ENCODE measurements at regions not wholly inside any gene's neighbourhood (a gene's known extent, or its start where the extent isn't known, plus 50 kb on each side); places are given as distances from the start of the nearest gene placed in this dataset.

DNA sequence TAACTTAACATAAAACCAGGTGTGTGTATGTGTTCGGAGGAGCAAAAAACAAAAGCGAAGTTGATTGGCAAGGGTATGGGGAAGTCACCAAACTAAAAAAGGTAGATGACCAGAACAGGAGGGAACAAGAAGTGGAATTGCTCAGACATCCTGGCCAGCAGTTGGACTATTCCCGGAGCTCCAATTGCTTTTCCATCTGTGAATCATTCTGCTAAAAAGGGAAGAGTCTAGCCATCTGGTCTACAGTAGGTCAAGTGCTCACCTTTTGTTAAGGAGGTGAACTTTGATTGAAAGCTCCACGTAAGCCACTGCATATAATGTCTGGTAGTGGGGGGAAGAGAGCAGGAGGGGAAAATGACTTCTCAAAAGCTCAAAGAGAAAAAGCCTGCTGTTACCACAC, 50.0 kb upstream of the BET1 start:
- peak; percentile 5 for DNase-seq (ENCODE audit: low read depth)

DNA sequence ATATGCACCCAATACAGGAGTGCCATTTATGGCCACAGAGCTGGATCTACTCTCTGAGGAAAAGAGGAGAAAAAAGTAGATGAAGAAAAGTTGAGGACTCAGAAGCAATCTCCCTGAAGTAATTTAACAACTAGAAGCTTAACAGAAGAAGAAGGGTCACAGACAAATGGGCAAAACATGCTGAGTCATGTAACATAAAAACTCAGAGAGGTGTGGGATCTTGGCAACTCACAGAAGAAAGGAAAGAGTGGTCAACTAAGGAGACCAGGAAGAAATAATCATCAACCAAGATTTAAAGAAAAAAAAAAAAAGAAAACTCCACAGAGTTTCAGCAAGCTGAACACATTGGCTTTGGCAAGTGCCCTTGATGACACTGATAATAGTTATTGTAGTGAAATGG, 51.8 kb upstream of the BET1 start:
- DNase-seq (ENCODE audit: low read depth) = no peak

DNA sequence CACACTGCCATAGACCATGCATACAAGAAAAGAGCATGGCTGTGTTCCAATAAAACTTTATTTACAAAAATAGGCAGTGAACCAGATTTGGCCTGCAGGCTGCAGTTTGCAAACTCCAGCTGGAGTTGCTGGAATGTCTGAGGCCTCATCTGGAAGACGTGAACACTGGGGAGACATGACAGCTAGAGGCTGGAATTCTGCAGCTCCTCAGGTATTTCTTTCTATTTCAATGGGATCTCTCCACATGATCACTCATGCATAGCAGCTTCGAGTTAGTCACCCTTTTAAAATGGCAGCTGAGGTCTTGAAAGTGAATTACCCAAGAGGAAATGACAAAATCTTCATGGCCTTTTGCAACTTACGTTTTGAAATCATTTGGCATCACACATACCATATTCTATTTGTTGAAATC, 52.6 kb upstream of the BET1 start:
- DNase-seq (ENCODE audit: low read depth) = no peak

DNA sequence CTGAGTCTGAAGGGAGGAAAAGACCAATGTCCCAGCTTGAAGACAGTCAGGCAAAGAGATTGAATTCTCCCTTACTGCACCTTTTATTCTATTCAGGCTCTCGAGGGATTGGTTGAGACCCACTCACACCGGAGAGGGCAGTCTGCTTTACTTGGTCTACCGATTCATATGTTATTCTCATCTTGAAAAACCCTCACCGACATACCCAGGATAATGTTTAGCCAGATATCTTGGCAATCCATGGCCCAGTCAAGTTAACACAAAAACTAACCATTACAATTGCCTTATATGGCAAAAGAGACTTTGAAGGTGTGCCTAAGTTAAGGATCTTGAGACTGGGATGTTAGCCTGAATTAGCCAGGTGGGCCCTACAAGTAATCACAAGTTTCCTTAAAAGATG, 53.8 kb upstream of the BET1 start:
- DNase-seq (ENCODE audit: low read depth) = no peak

DNA sequence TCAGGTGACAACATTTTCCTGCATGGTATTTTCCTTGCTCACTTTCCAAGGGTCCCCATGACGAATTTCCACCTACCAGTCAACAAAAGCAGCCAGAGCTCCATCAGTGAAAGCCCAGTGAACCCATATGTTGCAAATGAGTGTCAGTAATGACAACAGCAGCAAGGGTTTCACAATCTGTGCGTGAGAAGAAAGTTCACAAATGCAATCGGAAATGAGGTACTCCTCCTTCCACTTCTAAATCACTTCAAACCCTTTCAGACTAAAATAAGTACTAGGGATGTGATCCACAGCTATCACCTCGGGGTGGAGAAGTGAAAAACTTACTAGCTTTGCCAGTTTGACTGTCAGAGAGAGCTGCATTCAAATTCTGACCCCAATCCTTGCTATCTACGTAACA, 55.6 kb upstream of the BET1 start:
- no peak for DNase-seq (ENCODE audit: low read depth)

DNA sequence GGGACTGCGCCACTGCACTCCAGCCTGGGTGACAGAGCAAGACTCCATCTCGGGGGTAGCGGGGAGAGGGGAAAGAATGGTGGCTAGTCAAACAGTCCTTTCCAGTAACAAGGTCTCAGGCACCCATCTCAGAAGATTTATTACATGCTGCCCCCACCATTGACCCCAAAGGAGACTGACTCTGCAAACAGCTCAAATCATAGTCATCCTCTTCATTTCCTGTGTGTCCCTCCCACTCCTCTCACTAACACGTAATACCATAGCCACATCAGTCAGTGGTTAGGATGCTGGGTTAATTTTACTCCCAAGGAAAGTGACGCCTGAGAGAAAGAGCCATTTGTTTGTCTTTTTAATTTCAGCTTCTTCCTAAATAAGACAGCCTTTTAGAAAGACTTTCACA, 56.6 kb upstream of the BET1 start:
- DNase-seq (ENCODE audit: low read depth) = no peak

DNA sequence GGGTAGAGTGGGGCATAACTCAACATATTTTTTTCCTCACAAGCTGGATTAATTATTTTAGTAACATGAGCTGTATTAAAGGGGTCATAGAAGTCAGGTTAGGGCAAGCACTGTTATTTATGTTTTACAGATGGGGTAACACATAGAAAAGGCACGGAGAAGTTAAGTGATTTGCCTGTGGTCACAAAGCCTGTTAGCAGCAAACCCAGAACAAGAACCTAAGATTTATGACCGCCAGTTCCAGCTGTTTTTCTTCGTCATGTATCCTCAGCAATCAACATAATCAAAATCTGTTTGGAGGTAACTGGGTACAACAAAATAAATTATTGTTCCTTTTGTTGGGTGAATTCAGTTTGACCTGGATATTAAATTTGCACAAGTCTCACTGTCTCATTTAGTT, 57.2 kb upstream of the BET1 start:
- DNase-seq (ENCODE audit: low read depth) = no peak

DNA sequence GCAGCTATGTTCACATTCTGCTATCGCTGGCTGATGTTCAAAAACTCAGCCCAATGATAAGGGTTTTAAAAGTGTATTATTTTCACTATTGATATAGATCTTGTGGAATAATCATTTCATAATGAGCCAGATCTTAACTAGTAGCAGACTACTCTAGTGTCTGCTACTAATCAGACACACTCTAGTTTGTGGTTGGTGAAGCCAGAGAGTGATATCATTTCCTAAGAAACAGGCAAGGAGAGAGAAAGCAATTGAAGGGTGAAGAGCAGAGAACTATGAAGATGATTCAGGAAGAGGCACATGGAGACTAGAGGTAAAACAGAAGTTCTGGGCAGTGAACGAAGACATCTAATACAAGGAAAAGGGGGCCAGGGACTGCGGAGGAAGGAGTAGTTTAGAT, 58.2 kb upstream of the BET1 start:
- DNase-seq (ENCODE audit: low read depth) = no peak

DNA sequence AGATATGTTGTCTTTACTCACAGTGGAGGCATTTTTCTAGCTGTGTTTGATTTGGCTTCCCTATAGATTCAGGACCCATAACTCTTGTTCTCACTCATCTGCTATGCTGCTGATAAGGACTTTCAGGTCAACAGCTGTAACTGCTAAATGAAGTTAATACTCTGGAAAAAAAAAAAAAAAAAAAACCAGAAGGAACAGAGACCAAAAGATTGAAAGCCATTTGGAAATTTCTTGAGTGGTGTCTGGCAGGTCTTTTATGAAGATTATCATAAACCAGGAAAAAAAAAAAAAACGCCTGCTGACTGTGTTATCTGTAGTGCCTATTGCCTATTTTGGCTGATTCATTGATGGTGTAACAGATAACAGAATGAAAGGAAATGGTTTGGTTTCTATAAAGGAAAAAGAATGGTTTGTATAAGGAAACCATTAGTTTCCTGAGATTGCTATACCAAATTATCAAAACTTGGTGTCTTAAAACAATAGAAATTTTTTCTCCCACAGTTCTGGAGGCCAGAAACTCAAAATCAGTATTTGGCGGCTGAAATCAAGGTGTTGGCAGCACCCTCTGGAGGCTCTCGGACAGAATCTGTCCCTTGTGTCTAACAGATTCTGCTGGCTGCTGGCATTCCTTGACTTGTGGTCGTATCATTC, 60.5 kb upstream of the BET1 start:
- DNase-seq (ENCODE audit: low read depth) = no peak

DNA sequence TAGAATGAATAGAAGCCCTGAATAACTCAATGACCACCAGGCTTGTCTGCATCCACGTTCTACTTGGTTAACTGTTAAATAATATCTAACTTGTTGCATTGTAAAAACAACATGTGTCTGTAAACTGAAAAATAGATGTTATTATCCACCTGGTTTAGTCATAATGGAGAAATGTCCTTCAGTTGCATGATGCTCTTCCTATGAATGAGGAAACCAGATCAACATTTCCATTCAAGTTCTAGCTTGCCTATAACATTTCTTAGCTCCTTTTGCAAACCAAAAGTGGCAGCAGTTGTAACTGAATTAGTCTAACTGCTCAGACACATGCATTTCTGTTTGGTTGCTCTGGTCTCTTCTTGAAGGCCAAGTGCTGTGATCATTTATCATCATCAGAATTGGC, 62.9 kb upstream of the BET1 start:
- no peak for DNase-seq (ENCODE audit: low read depth)

DNA sequence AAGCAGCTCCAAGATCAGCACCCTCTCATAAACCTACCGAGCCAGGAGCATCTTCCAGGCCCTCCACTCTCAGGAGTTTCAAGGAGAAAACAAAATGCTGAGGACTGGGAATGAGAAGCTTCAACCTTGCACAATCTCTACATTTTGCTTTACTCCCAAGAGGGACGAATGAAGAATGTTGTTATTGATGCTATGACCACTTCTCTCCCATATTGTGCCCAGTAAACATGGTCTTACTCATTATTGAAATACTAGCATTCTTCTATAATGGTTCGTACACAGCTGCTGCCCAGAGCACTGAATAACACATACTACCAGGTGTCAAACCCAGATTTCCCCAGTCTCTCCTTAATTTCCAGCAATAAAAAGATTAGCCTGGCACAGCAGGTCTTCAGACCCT, 63.4 kb upstream of the BET1 start:
- DNase-seq (ENCODE audit: low read depth) = no peak

DNA sequence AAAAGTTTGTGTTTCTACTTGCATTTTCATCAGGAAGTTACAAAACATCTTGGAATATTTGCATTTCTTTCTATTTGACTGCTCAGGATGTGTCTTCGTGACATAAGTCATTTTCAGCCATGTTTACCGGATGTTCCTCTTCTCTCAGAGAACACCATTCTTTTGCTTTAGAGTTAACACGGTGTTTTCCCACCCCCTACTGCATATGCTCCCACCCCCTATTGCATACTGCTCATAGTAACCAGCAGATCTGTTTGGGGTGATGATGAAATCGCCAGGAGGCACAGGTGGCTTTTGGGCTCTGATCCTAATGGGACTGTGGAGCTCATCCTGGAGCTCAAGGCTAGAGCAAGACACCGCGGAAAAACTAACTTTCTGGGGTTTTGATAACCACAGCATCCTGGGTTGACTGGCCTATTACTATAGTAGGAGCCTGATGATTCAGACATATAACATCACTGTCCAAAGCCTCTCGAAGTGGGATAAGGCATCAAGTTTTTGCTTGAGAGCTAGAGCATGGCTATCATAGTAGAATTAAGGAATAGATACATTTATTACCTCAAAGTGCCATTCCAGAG, 65.1 kb upstream of the BET1 start:
- DNase-seq (ENCODE audit: low read depth) = no peak

DNA sequence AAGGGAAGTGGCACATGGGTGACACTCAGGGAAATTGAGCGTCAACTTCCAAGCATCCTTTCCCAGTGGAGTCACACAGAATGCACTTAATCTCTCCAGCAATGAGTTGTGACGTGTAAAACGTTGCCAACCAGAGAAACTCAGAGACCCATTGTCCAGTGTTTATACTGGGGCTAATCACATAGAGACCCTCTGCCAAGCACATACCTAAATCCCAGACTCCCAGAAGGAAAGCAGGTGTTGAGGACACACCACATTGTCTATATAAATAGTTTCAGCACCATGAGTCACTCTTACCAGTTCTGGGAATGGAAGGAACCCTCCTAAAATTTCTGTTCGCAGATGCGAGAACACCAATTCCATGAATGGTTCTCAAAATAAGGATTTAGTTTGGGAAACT, 76.4 kb upstream of the BET1 start:
- DNase-seq (ENCODE audit: low read depth) = no peak

DNA sequence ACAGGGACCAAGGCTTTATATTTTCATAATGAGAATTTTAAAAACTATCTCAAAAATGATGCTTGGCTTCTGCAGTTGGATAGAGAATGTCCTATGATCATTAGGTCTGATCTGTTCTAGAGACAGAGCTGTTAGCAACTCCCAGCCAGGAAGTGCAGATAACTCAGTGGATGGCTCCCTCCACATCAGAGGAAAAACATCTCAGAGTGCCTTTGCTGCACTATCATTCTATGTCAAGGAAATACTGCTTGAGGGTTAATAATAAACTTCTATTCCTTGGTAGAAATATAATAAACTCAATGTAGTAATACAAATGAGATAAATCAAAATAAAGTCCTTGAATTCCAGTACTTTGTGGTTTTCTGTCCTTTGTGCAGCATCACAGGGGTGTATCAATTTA, 78.0 kb upstream of the BET1 start:
- DNase-seq (ENCODE audit: low read depth) = no peak

DNA sequence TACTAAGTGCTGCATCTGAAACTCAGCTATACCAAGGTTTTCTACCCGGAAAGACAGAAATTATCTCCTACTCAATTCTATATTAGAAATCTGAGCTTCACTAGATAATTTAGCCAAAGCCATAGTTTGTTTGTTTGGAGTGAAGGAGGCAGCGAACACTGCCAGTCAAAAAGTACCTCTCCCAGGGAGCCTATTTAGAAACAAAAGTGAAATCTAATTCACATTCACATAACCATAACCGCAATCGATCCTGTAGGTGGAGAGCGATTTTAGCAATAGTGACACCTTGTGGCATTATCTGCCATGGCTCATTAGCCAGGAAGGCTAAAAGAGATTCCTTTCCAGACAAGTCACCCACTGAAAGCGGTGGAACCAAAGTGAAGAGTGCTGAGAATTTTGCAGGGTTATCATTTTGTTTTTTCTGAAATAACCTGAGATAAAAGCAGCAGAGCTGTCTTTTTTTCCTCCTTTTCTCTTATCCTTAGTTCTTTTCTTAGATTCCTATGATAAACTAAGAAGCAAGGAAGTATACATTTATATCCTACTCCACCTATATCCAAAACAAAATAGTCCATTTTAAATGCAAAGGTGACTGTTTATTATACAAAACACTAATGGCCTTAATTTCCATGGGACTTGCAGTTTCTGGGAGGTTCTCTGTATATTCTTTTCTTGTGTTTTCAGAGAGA, 83.7 kb upstream of the BET1 start:
- DNase-seq (ENCODE audit: low read depth) = peak; percentile 34

DNA sequence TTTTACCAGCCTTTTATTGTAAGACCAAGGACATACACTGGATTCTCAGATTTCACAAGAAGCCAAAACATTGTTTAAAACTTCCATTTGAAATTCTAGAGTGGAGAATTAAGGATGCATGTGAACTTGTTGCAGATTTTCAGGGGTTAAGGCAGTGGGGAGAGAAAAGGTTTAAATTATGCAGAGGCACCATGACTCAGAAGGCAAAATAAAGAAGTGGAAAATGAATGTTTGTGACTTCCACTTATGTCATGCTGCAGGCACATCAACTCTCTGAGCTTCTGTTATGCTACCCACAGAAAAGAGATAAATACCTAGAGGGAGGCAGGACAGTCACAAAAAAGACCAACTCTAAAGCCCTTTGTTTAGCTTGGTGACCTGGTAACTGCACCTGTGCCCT, 84.4 kb upstream of the BET1 start:
- DNase-seq (ENCODE audit: low read depth) = no peak

DNA sequence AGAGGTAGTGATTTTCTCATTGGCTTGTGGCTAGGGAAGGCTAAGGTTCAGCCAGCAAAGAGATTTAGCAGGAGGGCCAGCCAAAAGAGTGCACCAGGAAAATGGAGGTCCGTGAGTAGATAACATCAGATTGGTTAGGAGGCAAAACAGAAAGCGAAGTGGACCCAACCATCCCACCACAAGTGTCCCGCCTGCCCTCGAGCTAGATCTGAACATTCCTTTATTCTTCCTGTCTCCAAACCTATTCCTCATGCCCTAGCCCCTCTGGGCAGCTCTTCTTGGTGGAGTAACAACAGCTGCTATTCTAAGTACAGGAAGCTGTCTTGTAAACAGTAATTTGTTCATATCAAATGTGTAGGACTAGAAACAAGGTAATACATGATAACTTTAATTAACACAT, 85.7 kb upstream of the BET1 start:
- no peak for DNase-seq (ENCODE audit: low read depth)

DNA sequence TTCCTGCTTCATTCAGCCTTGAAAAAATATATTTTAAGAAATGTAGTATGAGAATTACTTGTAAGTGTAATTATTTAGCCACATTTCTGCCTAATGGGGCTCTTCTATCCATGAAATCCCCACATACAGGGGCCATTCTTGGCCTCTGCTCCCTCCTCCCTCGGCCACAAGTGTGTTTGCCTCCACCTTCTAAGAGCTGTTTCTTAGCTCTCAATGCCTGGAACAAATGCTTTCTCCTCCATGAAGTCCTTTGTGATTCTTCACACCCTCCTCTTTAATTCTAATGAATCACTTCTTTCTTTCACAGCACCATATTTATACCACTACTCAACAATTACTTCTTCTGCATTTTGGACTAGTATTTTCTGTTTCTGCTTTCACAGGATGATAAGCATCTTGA, 88.8 kb upstream of the BET1 start:
- no peak for DNase-seq (ENCODE audit: low read depth)

DNA sequence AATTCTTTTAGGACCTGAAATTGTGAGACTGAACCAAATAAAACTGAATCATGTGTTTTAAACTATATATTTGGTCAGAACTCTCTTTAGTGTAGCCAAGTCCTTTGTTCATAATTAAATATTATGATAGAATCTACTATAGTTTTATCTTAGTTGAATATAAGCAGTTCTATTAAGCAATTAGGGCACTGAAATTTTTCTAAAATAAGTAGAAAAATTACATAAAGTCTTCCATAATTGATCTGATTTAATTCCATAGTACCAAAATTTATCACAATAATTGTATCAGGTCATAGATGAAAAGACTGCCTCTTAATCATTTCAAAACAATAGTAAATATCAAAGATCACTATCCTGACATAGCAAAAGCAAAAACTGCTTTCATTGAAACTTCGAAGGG, 90.1 kb upstream of the BET1 start:
- no peak for DNase-seq (ENCODE audit: low read depth)

DNA sequence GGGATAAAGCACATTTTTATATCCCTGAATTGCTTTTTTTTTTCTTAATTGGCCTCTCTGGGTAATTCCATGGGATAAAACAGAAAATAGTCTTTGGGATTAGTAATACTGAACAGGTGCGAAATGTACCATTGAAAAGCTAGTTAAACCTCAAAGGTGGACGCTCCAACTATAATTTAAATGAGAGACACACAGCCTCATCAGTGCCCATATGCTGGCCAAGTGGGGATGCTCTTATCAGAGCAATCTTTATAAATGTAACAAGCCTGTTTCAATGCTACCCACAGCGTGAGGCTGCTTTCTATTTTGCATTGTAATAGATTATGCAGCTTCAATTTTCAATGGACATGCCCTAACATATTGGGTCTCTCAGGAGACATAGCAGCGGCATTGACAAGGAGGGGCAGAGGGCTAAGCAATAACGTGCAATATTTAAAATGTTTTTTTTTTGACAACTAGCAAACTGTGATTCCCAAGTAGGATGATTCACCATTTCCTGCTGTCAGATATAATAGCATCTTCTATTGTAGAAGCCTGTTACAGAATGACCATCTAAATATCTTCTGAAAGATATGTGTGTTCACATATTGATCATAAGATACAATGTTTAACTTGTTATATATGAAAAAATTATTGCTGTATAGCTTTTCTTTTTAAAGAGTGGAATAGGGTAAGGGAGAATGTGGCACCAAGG, 91.3 kb upstream of the BET1 start:
- DNase-seq (ENCODE audit: low read depth) = no peak

DNA sequence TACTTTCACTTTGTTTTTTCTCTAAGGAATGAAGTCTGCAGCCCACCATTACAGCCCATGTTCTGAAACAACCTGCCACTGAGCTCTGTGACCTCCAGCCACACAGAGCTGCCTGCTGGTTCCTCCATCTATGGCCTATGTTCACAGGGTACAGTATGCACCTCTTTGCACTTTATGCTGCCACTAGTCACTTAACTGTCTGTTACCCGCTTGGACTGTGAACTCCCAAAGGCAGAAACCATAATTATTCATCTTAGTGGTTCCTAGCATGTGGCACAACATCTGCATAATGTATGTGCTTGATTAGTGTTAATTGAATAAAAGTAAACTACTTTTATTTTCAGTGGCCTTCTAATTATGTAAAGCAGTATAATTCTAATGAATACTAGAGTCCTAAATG, 95.5 kb upstream of the BET1 start:
- DNase-seq (ENCODE audit: low read depth) = no peak

DNA sequence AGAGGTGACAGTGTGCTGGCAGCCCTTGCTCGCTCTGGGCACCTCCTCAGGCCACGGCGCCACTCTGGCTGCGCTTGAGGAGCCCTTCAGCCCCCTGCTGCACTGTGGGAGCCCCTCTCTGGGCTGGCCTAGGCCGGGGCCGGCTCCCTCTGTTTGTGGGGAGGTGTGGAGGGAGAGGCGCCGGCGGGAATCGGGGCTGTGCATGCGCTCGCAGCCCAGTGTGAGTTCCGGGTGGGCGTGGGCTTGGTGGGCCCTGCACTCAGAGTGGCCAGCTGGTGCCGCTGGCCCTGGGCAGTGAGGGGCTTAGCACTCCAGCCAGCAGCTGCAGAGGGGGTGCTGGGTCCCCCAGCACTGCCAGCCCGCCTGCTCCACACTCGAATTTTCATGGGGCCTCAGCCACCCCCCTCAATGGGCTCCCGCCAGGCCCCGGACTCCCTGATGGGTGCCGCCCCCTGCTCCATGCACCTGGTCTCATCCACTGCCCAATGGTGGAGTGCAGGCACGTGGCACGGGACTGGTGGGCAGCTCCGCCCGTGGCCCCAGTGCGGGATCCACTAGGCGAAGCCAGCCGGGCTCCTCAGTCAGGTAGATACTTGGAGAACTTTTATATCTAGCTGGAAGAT, 96.7 kb upstream of the BET1 start:
- DNase-seq (ENCODE audit: low read depth) = no peak

DNA sequence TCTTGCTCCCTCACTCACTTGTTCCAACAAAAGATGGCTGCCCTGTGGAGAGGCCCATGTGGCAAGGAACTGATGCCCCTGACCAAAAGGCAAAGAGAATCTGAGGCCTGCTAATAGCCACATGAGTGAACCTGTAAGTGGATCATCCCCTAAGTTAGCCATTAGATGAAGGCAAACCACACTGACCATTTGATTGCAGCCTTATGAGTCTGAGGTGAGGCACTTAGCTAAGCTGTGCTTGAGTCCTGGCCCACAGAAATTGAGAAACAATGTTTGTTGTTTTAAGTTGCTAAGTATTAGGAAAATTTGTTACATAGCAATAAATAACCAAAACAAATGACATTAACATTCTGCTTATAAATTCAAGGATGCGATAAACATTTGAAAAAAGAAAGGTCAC, 100.1 kb upstream of the BET1 start:
- DNase-seq (ENCODE audit: low read depth) = no peak
